SHP77 (cell line): ENCODE measurements at regions not wholly inside any gene's neighbourhood (a gene's known extent, or its start where the extent isn't known, plus 50 kb on each side); places are given as distances from the start of the nearest gene placed in this dataset.

Experiments
- DNase-seq, 2 experiments: peaks; one replicate each; lab custom pipeline; 2025; lab: John Stamatoyannopoulos, UW

DNA sequence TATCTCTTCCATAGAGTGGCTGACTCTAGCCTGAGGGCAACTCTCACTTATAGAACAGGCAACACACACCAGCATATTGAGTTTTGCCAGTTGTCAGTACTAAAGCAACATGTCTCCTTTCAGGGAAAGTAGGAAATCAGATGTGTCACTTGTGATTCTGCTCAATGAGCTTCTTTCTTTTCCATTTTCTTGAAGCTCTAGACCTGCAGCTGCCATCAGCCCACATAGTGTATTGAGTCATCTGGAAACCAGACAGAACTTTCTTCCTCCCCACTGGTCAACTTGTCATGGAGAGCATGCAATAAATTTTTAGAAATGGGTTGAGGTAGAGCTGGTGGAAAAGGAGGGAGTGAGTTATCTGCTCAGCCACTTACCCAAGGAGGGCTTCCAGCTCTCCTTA, 209.0 kb upstream of the PLEKHG7 start:
- DNase-seq = no peak

DNA sequence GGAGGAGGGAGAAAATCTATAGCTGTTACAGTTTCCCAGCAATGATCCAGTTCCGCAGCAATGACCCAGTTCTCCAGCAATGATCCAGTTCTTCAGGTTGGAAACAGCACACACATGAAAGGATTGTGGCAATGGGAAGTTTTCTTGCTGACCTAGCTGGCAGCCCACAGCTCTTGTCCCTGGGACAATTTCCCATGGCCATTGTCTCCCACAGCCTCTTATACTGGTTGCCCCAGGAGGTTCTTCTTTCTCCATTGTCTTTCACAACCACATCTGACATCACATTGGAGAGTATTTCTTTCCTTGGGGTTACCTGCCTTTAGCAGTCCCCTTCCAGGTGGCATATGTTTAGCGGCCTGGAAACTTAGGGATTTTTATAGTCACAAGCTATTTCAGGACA, 209.8 kb upstream of the PLEKHG7 start:
- no peak for DNase-seq

DNA sequence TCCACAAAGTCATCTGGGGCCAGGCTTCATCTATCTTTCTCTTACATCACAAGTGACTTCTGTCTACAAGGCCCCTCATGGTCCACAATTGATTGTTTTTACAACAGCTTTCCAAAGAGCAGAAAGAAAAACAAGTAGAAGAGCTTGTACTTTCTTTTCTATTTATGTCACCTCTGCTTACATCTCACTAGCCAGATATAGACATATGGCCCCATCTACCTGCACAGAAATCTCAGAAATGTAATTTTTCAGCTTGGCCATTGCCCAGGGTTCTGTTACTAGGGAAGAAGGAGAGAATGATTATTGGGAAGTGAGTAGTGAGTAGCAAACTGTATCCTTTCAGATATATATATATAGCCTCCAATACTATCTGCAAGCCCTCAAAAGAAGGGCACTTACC, 210.5 kb upstream of the PLEKHG7 start:
- no peak for DNase-seq

GRCh38 chr12:92489781-92490180, 213.0 kb upstream of the PLEKHG7 start:
- no peak for DNase-seq

- no peak for DNase-seq
Observed at GRCh38 chr12:92488735-92489134, 214.1 kb upstream of the PLEKHG7 start.

DNA sequence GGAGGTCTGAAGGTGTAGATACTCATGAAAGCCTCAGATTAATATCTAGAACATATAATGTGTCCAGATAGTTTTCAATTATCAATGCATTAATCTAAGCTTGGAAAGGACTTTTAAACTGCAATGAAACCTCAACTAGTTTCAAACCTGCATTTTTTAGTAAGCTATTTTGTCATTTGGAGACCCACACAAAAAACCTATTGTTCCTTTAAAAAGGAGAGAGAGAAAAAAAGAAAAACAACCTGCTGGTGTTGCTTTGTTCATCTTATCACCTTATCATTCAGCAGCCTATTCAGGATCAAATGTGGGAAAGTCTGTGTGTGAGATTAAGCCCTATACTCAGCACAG, 215.7 kb upstream of the PLEKHG7 start:
- no peak for DNase-seq

DNA sequence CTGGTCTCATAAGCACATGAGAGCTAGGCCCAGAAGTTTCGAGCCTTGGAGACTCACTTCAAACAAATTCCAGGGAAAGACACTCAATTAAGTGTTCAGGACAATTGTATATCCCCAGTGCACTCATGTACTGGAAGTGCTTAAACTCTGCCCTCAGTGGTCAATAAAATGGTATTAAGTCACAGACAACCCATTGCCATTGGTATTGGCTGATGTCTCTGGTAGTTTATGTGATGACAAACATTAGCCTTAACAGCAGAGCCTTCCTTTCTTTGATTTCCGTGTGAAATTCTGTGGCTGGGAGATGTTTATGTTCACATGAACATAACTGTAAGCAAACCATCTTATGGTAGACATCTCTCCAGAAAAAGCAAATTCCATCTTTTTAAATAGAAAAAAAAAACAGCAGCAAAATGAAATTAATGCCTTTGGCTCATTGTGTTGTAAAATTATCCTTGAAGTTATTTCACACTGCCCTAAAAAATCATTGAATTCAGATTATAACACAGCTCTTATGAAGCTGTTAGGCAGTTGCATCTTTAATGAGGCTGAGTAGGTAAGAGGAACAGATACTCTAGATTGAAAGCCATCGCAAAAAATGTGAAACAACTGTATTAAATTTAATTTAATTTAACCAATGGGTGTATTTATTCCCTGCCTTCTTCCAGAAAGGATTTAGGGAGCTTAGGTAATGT, 216.2 kb upstream of the PLEKHG7 start:
- DNase-seq = no peak

DNA sequence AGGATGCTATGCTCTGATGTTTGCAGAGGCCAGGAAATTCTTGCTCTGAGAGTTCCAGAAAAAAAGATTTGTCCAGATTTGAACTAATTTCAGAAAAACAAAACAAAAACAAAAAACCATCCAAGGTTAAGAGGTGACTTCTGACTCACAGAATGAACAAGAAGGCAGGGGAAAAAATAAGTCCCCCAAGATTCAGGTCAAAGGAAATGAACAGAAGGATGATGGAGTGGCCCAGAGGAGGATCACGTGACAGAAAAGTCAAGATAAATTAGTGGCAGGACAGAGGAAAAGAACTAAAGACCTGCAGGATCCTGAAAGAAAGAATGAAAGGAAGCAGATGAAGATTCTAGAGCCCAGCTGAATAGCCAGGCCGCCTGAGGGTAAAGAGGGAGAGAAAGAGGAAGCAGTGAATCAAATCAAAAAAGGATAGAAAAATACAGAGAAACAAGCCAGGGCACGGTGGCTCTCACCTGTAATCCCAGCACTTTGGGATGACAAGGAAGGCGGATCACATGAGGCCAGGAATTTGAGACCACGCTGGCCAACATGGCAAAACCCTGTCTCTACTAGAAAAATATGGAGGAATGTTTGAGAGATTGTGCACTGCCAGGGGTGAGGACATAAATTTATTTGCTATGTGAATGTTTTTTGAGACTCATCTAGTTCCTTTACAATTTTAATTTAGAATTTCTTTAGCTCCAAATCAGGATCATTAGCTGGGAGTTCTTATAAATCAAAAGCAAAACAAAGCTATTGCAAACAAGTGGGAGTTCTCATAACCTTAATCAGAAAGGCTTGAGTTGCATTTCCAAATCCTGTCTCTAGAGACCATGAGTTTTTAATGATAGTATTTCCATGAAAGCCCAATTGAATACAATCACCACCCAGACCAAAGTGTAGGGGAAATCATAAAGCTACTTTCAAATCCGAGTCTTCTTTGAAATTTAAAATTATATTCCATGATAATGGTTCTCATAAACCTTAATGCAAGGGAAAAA, 217.1 kb upstream of the PLEKHG7 start:
- no peak for DNase-seq

DNA sequence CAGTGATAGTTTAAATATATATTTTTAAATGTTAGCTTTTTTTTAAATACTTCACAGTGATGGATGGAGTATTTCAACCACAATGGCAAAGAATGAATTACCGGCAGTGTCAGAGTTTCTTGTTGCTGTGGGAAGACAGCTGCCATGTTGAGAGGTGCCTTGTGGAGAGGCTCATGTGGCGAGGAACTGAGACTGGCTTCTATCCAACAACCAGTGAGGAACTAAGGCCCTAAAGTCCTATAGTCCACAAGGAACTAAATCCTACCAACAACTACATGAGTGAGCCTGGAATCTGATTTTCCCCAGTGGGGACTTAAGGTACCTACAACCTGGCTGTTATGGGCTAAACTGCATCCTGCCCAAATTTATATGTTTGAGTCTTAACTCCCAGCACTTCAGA, 220.2 kb upstream of the PLEKHG7 start:
- no peak for DNase-seq

- no peak for DNase-seq
Observed at GRCh38 chr12:92481066-92481465, 221.7 kb upstream of the PLEKHG7 start.

DNA sequence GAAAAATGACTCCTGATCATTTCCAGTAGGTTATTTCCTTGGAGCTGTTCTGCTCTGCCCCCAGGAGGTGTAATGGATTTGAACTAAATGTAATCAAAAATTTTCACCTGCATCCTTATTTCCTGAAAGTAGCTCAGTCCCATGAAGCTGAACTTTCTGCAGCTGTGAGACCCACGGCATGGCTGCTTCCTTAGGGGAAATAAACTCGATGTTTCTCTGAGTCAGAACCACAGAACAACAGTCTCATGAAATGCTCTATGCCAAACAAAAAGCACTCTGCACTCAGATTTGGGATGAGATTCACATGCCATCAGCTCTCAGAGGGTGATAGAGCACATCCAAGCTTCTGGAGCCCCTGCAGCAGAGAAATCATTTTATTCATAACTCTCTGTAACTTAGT, 224.1 kb upstream of the PLEKHG7 start:
- no peak for DNase-seq

GRCh38 chr12:92476844-92477243, 225.9 kb upstream of the PLEKHG7 start:
- DNase-seq = no peak

DNA sequence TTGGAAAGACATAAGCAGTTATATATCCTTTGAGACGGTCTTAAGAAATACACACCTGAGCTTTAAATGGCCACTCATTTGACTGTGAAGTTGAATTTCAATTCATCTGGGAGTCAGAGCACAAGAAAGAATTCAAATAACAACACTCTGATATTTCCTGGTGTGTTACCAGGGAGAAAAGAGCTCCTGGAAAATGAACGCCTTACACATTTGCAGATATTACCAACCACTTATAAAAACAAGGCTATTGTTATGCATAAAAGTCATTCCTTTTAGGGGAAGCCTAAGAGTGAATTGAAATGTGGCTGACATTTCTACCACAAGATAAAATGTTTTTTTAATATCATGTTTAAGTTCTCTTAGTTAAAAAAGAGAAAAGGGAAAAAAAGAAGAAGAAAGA, 229.2 kb upstream of the PLEKHG7 start:
- DNase-seq = no peak

DNA sequence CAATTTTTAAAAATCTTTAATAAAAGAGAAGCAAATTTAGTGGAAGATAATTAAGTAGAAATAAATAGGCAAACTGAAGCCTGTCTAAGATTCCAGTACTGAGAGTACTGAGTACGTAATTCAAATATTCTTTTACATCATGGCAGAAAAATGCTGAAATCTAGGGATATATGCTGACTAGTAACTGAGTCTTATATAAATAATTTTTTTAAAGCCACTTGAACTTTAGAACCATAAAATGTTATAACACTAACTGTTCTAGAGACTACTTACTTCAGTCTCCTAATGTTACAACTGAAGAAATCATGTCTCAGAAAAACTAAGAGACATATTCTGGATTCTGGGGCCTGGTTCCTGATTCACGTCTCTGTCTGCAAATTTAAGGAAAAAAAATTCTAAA, 230.6 kb upstream of the PLEKHG7 start:
- no peak for DNase-seq

DNA sequence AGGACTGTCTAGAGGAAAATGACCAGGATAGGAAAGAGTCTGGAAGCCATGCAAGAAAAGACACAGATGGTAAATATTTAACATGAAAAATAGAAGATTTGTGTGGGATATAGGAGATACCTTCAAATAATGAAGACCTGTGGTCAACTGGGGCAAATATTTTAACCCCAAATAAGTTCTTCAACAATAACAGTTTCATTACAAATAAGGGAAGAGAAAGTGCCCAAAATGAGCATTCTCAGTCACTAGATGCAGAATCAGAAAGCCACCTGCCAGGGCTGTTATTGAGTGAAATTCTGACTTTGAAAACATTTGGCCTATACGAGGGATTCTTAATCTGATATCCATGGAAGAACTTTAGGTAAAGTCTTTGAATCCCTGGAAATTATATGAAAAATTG, 231.2 kb upstream of the PLEKHG7 start:
- no peak for DNase-seq

- no peak for DNase-seq
Observed at GRCh38 chr12:92470608-92471021, 232.2 kb upstream of the PLEKHG7 start.

GRCh38 chr12:92469837-92470236, 233.0 kb upstream of the PLEKHG7 start:
- no peak for DNase-seq

DNA sequence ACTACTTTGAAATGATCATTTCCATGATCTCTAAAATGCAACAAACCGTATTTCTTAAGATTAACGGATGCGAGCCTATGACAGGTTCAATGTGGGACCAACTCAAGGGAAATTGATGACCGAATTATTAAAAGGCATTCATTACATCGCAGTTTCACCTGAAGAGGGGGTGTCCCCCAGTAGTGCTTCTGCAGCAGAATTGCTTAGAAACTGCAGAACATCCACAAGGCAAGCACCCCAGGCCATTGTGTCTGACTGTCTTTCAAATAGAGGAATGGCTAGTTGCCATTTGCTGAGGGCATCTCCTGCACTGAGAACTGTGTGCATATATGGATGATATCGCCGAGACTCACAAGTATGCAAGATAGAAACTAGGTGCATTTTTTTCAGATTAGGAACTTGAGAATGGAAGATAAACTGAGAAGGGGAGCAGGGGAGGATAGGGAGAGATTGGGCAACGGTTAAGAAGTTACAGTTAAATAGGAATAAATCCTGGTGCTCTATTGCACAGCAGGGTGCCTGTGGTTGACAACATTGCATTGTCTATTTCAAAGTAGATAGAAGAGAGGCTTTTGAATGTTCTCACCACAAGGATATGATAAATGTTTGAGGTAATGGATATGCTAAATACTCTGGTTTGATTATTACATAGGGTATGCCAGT, 234.3 kb upstream of the PLEKHG7 start:
- no peak for DNase-seq

GRCh38 chr12:92467886-92468285, 234.9 kb upstream of the PLEKHG7 start:
- DNase-seq = no peak

GRCh38 chr12:92466391-92467305, 236.1 kb upstream of the PLEKHG7 start:
- peak in 1 of 2 experiments; percentile 14 for DNase-seq

GRCh38 chr12:92465786-92466295, 236.9 kb upstream of the PLEKHG7 start:
- no peak for DNase-seq

DNA sequence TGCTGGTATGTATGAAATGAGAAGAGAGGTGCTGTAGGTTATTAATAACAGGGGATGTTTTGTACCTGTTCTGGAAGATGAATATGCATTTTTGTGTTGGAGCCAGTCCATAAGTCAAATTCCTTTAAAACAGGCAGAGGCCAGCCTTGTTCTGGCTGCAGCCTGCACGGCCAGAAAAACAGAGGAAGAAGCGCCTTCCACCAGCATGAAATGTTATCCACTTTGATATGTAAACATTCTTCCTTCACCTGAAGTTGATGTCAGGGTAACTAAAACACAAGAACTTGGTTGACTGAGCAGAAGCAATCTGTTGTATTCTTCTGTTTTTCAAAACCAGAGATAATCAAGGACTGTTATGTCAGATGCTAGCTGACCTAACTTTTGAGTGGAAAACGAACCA, 237.9 kb upstream of the PLEKHG7 start:
- no peak for DNase-seq
